CD4-positive, alpha-beta T cell (primary cell): ENCODE measurements at regions not wholly inside any gene's neighbourhood (a gene's known extent, or its start where the extent isn't known, plus 50 kb on each side); places are given as distances from the start of the nearest gene placed in this dataset.

ENCODE experiments used
- ATAC-seq: fragments of 200-7000 bp; cut with Tn5 transposase; one replicate; pipeline ENCODE4 v1.10.0; 2022; ENCODE audit warnings: mild to moderate bottlenecking; ENCODE audit not compliant: poor library complexity
- CTCF ChIA-PET: fragments of 350-600 bp; sonication (Branson Sonifier 250); formaldehyde crosslinking; loops from one replicate; lab custom pipeline; 2021; ENCODE audit warnings: antibody characterized with exemption, inconsistent platforms; lab: Charles Lee
- POLR2A ChIA-PET: fragments of 350-600 bp; sonication (Branson Sonifier 250); formaldehyde crosslinking; loops from one replicate; lab custom pipeline; 2021; ENCODE audit warnings: antibody characterized with exemption, inconsistent platforms; lab: Charles Lee
- DNase-seq, 14 experiments: peaks; one replicate each; pipeline ENCODE4 v3.0.0-alpha.2; 2013 to 2020; ENCODE audit warnings: mixed read lengths in 2 of 14
- H3K27ac ChIP-seq, 2 donors: one replicate each; pipeline versions ENCODE4 v1.5.1 to v1.7.0; 2013; ENCODE audit warnings: low read length in 2 of 2, low read depth in 1 of 2, mild to moderate bottlenecking in 1 of 2
- H3K27me3 ChIP-seq, 2 experiments: 1 replicate in 1 of 2; 2 replicates in 1 of 2; pipeline versions ENCODE4 v1.6.1 to v1.7.0; 2013; ENCODE audit warnings: low read length in 2 of 2, control low read depth in 1 of 2, mild to moderate bottlenecking in 1 of 2, moderate library complexity in 1 of 2; ENCODE audit not compliant: insufficient read depth in 2 of 2, control insufficient read depth in 1 of 2
- H3K36me3 ChIP-seq: one replicate; pipeline ENCODE4 v1.6.1; 2013; ENCODE audit warnings: low read length, control low read depth; ENCODE audit not compliant: insufficient read depth
- H3K4me1 ChIP-seq: one replicate; pipeline ENCODE4 v1.6.1; 2013; ENCODE audit warnings: low read length, control low read depth; ENCODE audit not compliant: insufficient read depth
- H3K4me3 ChIP-seq: one replicate; pipeline ENCODE4 v1.5.1; 2013; ENCODE audit warnings: mild to moderate bottlenecking, low read length, moderate library complexity
- H3K9me3 ChIP-seq, 2 experiments: 1 replicate in 1 of 2; 2 replicates in 1 of 2; pipeline versions ENCODE4 v1.6.1 to v1.7.0; 2013; ENCODE audit warnings: low read length in 2 of 2, mild to moderate bottlenecking in 2 of 2, control low read depth in 1 of 2, moderate library complexity in 1 of 2; ENCODE audit not compliant: control insufficient read depth in 1 of 2, insufficient read depth in 1 of 2
- H3K27ac Mint-ChIP-seq: one replicate; pipeline ENCODE4 v1.8.0; 2020; ENCODE audit warnings: mixed read lengths
- H3K27me3 Mint-ChIP-seq: one replicate; pipeline ENCODE4 v1.8.0; 2021; ENCODE audit warnings: mixed read lengths
- H3K36me3 Mint-ChIP-seq: one replicate; pipeline ENCODE4 v1.8.0; 2021; ENCODE audit warnings: low read depth, mixed read lengths
- H3K4me1 Mint-ChIP-seq: one replicate; pipeline ENCODE4 v1.8.0; 2021; ENCODE audit warnings: low read depth, mixed read lengths
- H3K4me3 Mint-ChIP-seq: one replicate; pipeline ENCODE4 v1.8.0; 2020; ENCODE audit warnings: mild to moderate bottlenecking, mixed read lengths
- H3K9me3 Mint-ChIP-seq: one replicate; pipeline ENCODE4 v1.8.0; 2020; ENCODE audit warnings: mixed read lengths
- intact Hi-C, 2 experiments: fragments of 100-400 bp; cut with DNase I in 1 of 2; cut with micrococcal nuclease in 1 of 2; formaldehyde crosslinking; loops; one replicate each; pipeline versions ENCODE4 v1.15.1 to v1.9.0; 2023 to 2025; cut with DNase I, micrococcal nuclease
- TF ChIP-seq, protein P1 (sequence below): fragments of 200-600 bp; IDR thresholded peaks from one replicate; pipeline ENCODE4 v1.8.0; 2022; ENCODE audit warnings: antibody characterized with exemption, mild to moderate bottlenecking

DNA sequence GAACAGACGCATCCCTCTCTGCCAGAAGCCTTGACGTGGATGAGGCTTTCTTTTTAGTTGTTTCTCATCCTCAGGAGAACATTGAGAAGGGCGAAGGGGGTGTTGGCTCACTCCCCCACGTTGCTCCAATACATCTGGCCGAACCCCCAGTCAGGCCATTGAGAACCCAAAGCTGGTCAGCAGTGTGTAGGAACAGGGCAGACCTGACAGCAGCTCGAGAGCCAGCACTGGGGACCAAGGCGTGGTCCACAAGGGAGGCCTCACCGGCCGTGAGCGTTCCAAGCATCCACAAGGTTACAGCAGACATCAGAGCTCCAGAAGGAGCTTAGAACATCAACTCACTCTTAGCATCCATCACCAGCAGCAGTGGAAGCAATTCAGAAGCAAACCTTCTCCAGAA lies 387.9 kb upstream of the ARID1B start:
- DNase-seq = no peak
- no peak for ATAC-seq
- Histone ChIP-seq H3K4me3 (no peak overlapping the region), H3K4me1 (peaks cover 21% of the 10 kb centered on the region), H3K27ac (no peak overlapping the region), H3K9me3 (no peaks in the 10 kb centered on the region), H3K27me3 (no peaks in the 10 kb centered on the region), H3K36me3 (no peaks in the 10 kb centered on the region)
- Mint-ChIP-seq H3K9me3 (no peaks in the 10 kb centered on the region), H3K27ac (no peak overlapping the region), H3K4me3 (no peak overlapping the region), H3K27me3 (no peaks in the 10 kb centered on the region), H3K36me3 (no peaks in the 10 kb centered on the region), H3K4me1 (peaks cover 40% of the 10 kb centered on the region)
- TF ChIP-seq, protein P1, sequence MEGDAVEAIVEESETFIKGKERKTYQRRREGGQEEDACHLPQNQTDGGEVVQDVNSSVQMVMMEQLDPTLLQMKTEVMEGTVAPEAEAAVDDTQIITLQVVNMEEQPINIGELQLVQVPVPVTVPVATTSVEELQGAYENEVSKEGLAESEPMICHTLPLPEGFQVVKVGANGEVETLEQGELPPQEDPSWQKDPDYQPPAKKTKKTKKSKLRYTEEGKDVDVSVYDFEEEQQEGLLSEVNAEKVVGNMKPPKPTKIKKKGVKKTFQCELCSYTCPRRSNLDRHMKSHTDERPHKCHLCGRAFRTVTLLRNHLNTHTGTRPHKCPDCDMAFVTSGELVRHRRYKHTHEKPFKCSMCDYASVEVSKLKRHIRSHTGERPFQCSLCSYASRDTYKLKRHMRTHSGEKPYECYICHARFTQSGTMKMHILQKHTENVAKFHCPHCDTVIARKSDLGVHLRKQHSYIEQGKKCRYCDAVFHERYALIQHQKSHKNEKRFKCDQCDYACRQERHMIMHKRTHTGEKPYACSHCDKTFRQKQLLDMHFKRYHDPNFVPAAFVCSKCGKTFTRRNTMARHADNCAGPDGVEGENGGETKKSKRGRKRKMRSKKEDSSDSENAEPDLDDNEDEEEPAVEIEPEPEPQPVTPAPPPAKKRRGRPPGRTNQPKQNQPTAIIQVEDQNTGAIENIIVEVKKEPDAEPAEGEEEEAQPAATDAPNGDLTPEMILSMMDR = no peak
- intact Hi-C loops = loop anchor here in 1 of 2 experiments (10.0 kb wide), 2 partner anchors 626 to 886 kb away; no protein-coding TSS in a partner anchor
- CTCF ChIA-PET = interaction anchor here (1.0 kb wide), 1 partner anchor 21 kb away, joined by 3 read pairs; no protein-coding TSS in a partner anchor
- POLR2A ChIA-PET = no interaction called here

DNA sequence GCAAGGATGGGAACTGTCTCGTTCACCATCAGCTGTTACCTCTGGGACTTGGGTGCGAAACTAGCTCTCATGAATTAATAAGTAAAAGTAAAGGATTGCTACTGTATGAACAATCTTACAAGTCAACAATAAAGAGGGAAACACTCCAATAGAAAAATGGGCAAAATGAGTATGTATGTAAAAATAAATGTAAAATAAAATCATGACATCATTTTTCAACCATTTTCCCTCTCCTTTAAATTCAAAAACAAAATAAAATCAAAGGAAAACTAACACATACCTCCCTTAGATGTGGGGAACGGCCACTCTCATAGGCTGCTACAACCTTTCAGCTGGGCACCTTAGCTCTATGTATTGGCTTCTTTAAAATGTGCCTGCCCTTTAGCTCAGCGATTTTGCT lies 389.7 kb upstream of the ARID1B start:
- Mint-ChIP-seq H3K27me3 (no peaks in the 10 kb centered on the region), H3K9me3 (no peaks in the 10 kb centered on the region), H3K4me1 (peaks cover 22% of the 10 kb centered on the region), H3K4me3 (no peak overlapping the region), H3K36me3 (no peaks in the 10 kb centered on the region), H3K27ac (no peak overlapping the region)
- no peak for ATAC-seq
- intact Hi-C loops = loop anchor here in 1 of 2 experiments (10.0 kb wide), 2 partner anchors 627 to 887 kb away; no protein-coding TSS in a partner anchor
- H3K9me3 ChIP-seq = no peaks in the 10 kb centered on the region
- no peak for DNase-seq
- H3K4me3 ChIP-seq = no peak overlapping the region
- H3K27ac ChIP-seq = no peak overlapping the region
- CTCF ChIA-PET = interaction anchor here (1.4 kb wide), 1 partner anchor 8 kb away, joined by 3 read pairs; no protein-coding TSS in a partner anchor
- H3K36me3 ChIP-seq = no peaks in the 10 kb centered on the region
- POLR2A ChIA-PET = interaction anchor here (1.2 kb wide), 1 partner anchor 9 kb away, joined by 3 read pairs; no protein-coding TSS in a partner anchor
- no peaks in the 10 kb centered on the region for H3K27me3 ChIP-seq
- TF ChIP-seq, protein P1 = no peak
- peaks cover 13% of the 10 kb centered on the region for H3K4me1 ChIP-seq

DNA sequence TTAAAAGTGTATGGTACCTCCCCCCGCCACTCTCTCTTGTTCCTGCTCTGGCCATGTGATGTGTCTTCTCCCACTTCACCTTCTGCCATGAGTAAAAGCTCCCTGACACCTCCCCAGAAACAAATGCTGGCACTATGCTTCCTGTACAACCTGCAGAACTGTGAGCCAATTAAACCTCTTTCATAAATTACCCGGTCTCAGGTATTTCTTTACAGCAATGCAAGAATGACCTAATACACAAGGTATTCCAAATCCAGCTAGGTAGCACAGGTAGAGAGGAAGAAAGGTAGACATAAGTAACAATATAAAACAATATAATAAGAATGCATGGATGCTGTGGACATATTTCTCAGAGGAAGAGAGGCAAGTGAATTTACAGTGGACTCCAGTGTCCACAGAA lies 394.1 kb upstream of the ARID1B start:
- Histone ChIP-seq H3K27me3 (no peaks in the 10 kb centered on the region), H3K9me3 (no peaks in the 10 kb centered on the region), H3K27ac (no peak overlapping the region), H3K4me3 (no peak overlapping the region), H3K4me1 (peaks cover 2% of the 10 kb centered on the region), H3K36me3 (no peaks in the 10 kb centered on the region)
- TF ChIP-seq, protein P1 = no peak
- Mint-ChIP-seq H3K4me3 (no peak overlapping the region), H3K36me3 (no peaks in the 10 kb centered on the region), H3K27me3 (no peaks in the 10 kb centered on the region), H3K9me3 (no peaks in the 10 kb centered on the region), H3K27ac (no peak overlapping the region), H3K4me1 (peaks cover 9% of the 10 kb centered on the region)
- no peak for DNase-seq
- ATAC-seq = no peak
- CTCF ChIA-PET = no interaction called here
- POLR2A ChIA-PET = interaction anchor here (0.8 kb wide), 1 partner anchor 10 kb away, joined by 3 read pairs; no protein-coding TSS in a partner anchor
- intact Hi-C loops = loop anchor here in 1 of 2 experiments (5.0 to 10.0 kb wide), 3 partner anchors 179 to 892 kb away; no protein-coding TSS in a partner anchor
